ENCODE measurements at regions not wholly inside any gene's neighbourhood (a gene's known extent, or its start where the extent isn't known, plus 50 kb on each side); places are given as distances from the start of the nearest gene placed in this dataset.

GRCh38 chr1:170461762-170462384, 70.1 kb upstream of the GORAB start:
- TF ChIP-seq POLR2A (IDR thresholded peaks at IDR 0.05) (no peak), CTCF (IDR thresholded peaks at IDR 0.05) (no peak)

Data from right lobe of liver (tissue), 4 donors.